Stomach (tissue), 8 donors: ENCODE measurements at regions not wholly inside any gene's neighbourhood (a gene's known extent, or its start where the extent isn't known, plus 50 kb on each side); places are given as distances from the start of the nearest gene placed in this dataset.

Source experiments
- DNase-seq, 2 donors: peaks; one replicate each; pipeline versions ENCODE4 v3.0.0 to v3.0.0-alpha.2; 2013 to 2019
- H3K27ac ChIP-seq, 5 donors: fragments of 200-600 bp in 4 of 5; sonication (generic) in 4 of 5; one replicate each; pipeline ENCODE4 v1.5.1; 2013 to 2019; ENCODE audit warnings: mild to moderate bottlenecking in 1 of 5, moderate library complexity in 1 of 5
- H3K27me3 ChIP-seq, 3 donors: fragments of 200-600 bp; sonication (generic); one replicate each; pipeline ENCODE4 v1.5.1; 2017 to 2019; ENCODE audit warnings: mixed run types in 1 of 3
- H3K36me3 ChIP-seq, 4 donors: fragments of 200-600 bp; sonication (generic); 1 replicate in 3 of 4; 2 replicates in 1 of 4; pipeline ENCODE4 v1.5.1; 2016 to 2019
- H3K4me1 ChIP-seq, 4 donors: fragments of 200-600 bp; sonication (generic); one replicate each; pipeline ENCODE4 v1.5.1; 2016 to 2019
- H3K4me3 ChIP-seq, 4 donors: fragments of 200-600 bp; sonication (generic) in 3 of 4; one replicate each; pipeline ENCODE4 v1.5.1; 2016 to 2019; ENCODE audit warnings: mild to moderate bottlenecking in 1 of 4
- H3K9me3 ChIP-seq, 4 donors: fragments of 200-600 bp; sonication (generic); one replicate each; pipeline ENCODE4 v1.5.1; 2016 to 2019
- EP300 ChIP-seq: sonication (generic); formaldehyde crosslinking; IDR thresholded peaks from one replicate; pipeline ENCODE4 v1.6.1; 2017; ENCODE audit warnings: antibody characterized with exemption
- POLR2A ChIP-seq, 4 donors: fragments of 450-650 bp; IDR thresholded peaks; one replicate each; pipeline ENCODE4 v1.6.1; 2016; ENCODE audit warnings: antibody characterized with exemption in 4 of 4, control low read depth in 2 of 4, mild to moderate bottlenecking in 1 of 4, moderate library complexity in 1 of 4
- POLR2AphosphoS5 ChIP-seq, 3 donors: sonication (generic); formaldehyde crosslinking; IDR thresholded peaks; one replicate each; pipeline ENCODE4 v1.6.1; 2016; ENCODE audit warnings: antibody characterized with exemption in 3 of 3
- WGBS, 5 donors: extraction: QIAGEN DNeasy Blood & Tissue Kit in 3 of 5; methylation state at CpG; one replicate each; pipeline versions ENCODE4 v1.1.5 to v1.1.7; 2013 to 2018; 5-methylcytosine and 5-hydroxymethylcytosine counted together
- intact Hi-C: fragments of 100-400 bp; cut with DNase I; formaldehyde crosslinking; loops from one replicate; pipeline ENCODE4 v1.15.1; 2023; ENCODE audit warnings: low total_unique reads
- TF ChIP-seq, protein P1 (sequence below), 7 experiments: fragments of 450-650 bp in 4 of 7; fragments of 200-600 bp in 3 of 7; sonication (generic) in 3 of 7; IDR thresholded peaks; one replicate each; pipeline ENCODE4 v1.5.1; 2016 to 2019; ENCODE audit warnings: antibody characterized with exemption in 7 of 7, control low read depth in 2 of 7, mild to moderate bottlenecking in 1 of 7
- donor health status: healthy with polysubstance abuse.
- donor health status: Bipolar disorder and iron deficiency.
- donor health status: healthy.

DNA sequence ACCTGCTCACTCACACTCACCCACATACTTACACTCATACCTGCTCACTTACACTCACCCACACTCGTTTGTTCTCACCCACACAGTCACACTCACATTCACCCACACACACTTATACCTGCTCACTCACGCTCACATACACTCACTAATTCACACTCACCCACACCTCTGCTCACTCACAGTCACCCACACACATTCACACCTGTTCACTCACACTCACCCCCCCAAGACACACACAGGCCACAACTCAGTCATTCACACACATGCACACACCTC is 436.2 kb downstream of the BCL11B start:
- H3K4me3 ChIP-seq = no peak overlapping the region
- H3K4me1 ChIP-seq = no peaks in the 10 kb centered on the region
- H3K27me3 ChIP-seq = peaks cover 0 to 11% (median 0%) of the 10 kb centered on the region in 3 donors
- no peaks in the 10 kb centered on the region for H3K36me3 ChIP-seq
- DNase-seq = no peak
- H3K27ac ChIP-seq = no peak overlapping the region
- no peaks in the 10 kb centered on the region for H3K9me3 ChIP-seq
- 72 to 94% (median 84%) methylated on average over 2 of the region's 2 CpGs for WGBS, 5 donors
- intact Hi-C loops = no loop called here
- TF ChIP-seq, protein P1, sequence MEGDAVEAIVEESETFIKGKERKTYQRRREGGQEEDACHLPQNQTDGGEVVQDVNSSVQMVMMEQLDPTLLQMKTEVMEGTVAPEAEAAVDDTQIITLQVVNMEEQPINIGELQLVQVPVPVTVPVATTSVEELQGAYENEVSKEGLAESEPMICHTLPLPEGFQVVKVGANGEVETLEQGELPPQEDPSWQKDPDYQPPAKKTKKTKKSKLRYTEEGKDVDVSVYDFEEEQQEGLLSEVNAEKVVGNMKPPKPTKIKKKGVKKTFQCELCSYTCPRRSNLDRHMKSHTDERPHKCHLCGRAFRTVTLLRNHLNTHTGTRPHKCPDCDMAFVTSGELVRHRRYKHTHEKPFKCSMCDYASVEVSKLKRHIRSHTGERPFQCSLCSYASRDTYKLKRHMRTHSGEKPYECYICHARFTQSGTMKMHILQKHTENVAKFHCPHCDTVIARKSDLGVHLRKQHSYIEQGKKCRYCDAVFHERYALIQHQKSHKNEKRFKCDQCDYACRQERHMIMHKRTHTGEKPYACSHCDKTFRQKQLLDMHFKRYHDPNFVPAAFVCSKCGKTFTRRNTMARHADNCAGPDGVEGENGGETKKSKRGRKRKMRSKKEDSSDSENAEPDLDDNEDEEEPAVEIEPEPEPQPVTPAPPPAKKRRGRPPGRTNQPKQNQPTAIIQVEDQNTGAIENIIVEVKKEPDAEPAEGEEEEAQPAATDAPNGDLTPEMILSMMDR (IDR thresholded peaks at IDR 0.05) = no peak
- TF ChIP-seq POLR2A (IDR thresholded peaks at IDR 0.05) = no peak
- no peak for TF ChIP-seq POLR2AphosphoS5 (IDR thresholded peaks at IDR 0.05)
- TF ChIP-seq EP300 = no peak

DNA sequence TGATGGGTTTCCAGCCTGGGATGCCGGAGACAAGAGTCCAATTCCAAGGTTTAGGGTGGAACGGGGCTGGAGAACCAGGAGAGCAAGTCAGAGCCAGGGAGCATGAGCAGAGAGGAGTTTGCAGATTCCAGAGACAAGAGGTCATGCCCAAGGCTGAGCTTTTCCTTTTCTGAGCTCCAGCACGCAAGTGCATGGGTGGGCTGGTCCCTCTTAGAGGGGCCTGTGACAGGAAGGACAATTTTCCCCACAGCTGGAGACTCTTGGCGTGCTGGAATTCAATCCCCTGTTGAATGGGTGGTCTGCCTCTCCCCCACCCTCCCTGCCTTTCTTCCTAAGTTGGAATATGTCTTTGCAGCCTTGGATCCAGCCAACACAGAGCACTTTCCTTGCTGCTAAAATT is 431.9 kb downstream of the BCL11B start:
- peak in 1 of 2 donors; percentile 9 for DNase-seq
- Histone ChIP-seq H3K9me3 (no peaks in the 10 kb centered on the region), H3K27ac (no peak overlapping the region), H3K27me3 (peaks cover 0 to 35% (median 0%) of the 10 kb centered on the region in 3 donors), H3K36me3 (no peaks in the 10 kb centered on the region), H3K4me3 (no peak overlapping the region), H3K4me1 (no peaks in the 10 kb centered on the region)
- intact Hi-C loops = no loop called here
- WGBS, 5 donors = 36 to 45% (median 41%) methylated on average over 4 of the region's 4 CpGs
- TF ChIP-seq POLR2A (IDR thresholded peaks at IDR 0.05) = no peak
- TF ChIP-seq, protein P1 (IDR thresholded peaks at IDR 0.05) = no peak
- TF ChIP-seq POLR2AphosphoS5 (IDR thresholded peaks at IDR 0.05) = no peak
- no peak for TF ChIP-seq EP300

DNA sequence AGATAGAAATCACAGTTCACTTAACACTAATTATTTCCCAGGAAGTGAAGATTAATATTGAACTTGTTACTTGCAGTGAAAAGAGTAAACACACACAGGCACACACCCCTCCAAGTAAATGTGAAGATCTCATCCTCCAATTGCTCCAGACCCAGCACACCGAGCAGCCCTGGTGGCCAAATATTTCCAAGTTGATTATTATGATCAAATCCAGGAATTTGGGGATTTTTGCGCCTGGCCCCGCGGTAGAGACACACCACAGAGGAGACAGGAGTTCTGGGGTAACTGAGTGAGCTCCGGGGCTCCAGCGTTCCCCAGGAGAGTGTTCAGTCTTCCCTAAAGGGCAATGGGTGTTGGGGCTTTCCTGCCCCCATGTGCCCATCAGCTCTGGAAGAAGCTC is 431.5 kb downstream of the BCL11B start:
- H3K27ac ChIP-seq = no peak overlapping the region

DNA sequence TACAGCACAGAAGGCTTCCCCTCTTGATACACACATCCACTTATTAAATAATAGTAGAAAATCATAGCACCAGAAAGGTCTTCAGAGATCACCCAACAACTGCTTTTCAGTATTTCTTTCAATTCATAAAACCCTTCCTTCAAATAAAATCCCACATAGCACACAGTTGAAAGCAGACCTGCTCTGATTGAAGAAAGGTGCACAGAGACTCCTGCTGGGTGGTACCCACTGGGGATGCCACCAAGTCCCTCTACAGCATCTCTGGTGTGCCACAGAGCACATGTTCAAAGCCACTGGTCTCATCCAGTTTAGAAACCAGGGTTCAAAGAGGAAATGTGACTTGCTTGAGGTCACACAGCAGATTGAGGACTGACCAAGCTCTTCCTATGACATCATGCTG is 427.5 kb downstream of the BCL11B start:
- intact Hi-C loops = no loop called here
- H3K27me3 ChIP-seq = peaks cover 0 to 25% (median 0%) of the 10 kb centered on the region in 3 donors
- TF ChIP-seq POLR2A (IDR thresholded peaks at IDR 0.05) (no peak), EP300 (no peak), POLR2AphosphoS5 (IDR thresholded peaks at IDR 0.05) (no peak)
- TF ChIP-seq, protein P1 (IDR thresholded peaks at IDR 0.05) = no peak
- H3K4me1 ChIP-seq = no peaks in the 10 kb centered on the region
- H3K36me3 ChIP-seq = no peaks in the 10 kb centered on the region
- H3K9me3 ChIP-seq = peaks cover 0 to 3% (median 0%) of the 10 kb centered on the region in 4 donors
- DNase-seq = no peak
- H3K4me3 ChIP-seq = no peak overlapping the region
- H3K27ac ChIP-seq = no peak overlapping the region

More for the DNA sequence above, 431.5 kb downstream of the BCL11B start:
- H3K9me3 ChIP-seq = no peaks in the 10 kb centered on the region
- peaks cover 0 to 35% (median 0%) of the 10 kb centered on the region in 3 donors for H3K27me3 ChIP-seq
- H3K4me1 ChIP-seq = no peaks in the 10 kb centered on the region
- H3K4me3 ChIP-seq = no peak overlapping the region
- no peaks in the 10 kb centered on the region for H3K36me3 ChIP-seq
- no peak for DNase-seq
- TF ChIP-seq POLR2A (IDR thresholded peaks at IDR 0.05) (no peak), EP300 (no peak), POLR2AphosphoS5 (IDR thresholded peaks at IDR 0.05) (no peak)
- TF ChIP-seq, protein P1 (IDR thresholded peaks at IDR 0.05) = no peak
- intact Hi-C loops = no loop called here
- 65 to 82% (median 73%) methylated on average over 6 of the region's 6 CpGs for WGBS, 5 donors
